ENCODE measurements at regions not wholly inside any gene's neighbourhood (a gene's known extent, or its start where the extent isn't known, plus 50 kb on each side); places are given as distances from the start of the nearest gene placed in this dataset.

GRCh38 chr2:166665991-166666940, 172.2 kb upstream of the SCN7A start:
- Histone ChIP-seq H3K27me3 (ENCODE audit: insufficient read depth, low read length) (no peaks in the 10 kb centered on the region), H3K9me2 (ENCODE audit: insufficient read depth) (no peaks in the 10 kb centered on the region), H3K27ac (ENCODE audit: low read depth, low read length) (no peak overlapping the region), H3K36me3 (ENCODE audit: control insufficient read depth in 1 of 2, insufficient read depth in 2 of 2, low read length in 2 of 2) (no peaks in the 10 kb centered on the region), H3K9me3 (ENCODE audit: control insufficient read depth in 1 of 2, insufficient read depth in 1 of 2, low read depth in 1 of 2, low read length in 2 of 2) (no peaks in the 10 kb centered on the region; a peak in 1 of 4 replicates), H3K79me2 (ENCODE audit: insufficient read depth, low read length) (no peaks in the 10 kb centered on the region), H3K9ac (ENCODE audit: low read length) (no peak overlapping the region), H2AFZ (ENCODE audit: low read depth, low read length, poor library complexity, severe bottlenecking) (no peak overlapping the region), H3K4me3 (replicated peaks in 1 of 2; ENCODE audit: low read depth in 1 of 2, low read length in 2 of 2) (no peak overlapping the region), H4K20me1 (ENCODE audit: insufficient read depth) (no peaks in the 10 kb centered on the region), H3K4me2 (ENCODE audit: low read length) (no peak overlapping the region), H3K4me1 (ENCODE audit: control insufficient read depth in 1 of 2, insufficient read depth in 2 of 2, low read length in 2 of 2) (no peaks in the 10 kb centered on the region)
- BruUV-seq (replicated peaks): no TSS peak
- ChIA-PET RAD21 (ENCODE audit: low non-redundant PET in 1 of 2, low total read pairs in 2 of 2, uncharacterized antibody in 2 of 2, unreplicated experiment in 2 of 2) (no interaction called here), POLR2A (no interaction called here), CTCF (no interaction called here)
- intact Hi-C loops (cut with micrococcal nuclease): no loop called here
- no peak for DNase-seq (ENCODE audit: low read depth, low spot score)
- ATAC-seq: no peak
- TF ChIP-seq SP1 (IDR thresholded peaks at IDR 0.05; ENCODE audit: low read depth) (no peak), EZH2phosphoT487 (IDR thresholded peaks at IDR 0.05; ENCODE audit: borderline replicate concordance) (no peak), ATF3 (IDR thresholded peaks at IDR 0.05) (no peak), YY1 (IDR thresholded peaks at IDR 0.05; ENCODE audit: extremely low read depth, insufficient replicate concordance, low read depth, low read length) (no peak), ZBTB33 (IDR thresholded peaks at IDR 0.05; ENCODE audit: extremely low read depth, insufficient replicate concordance, low read length) (no peak), MAX (IDR thresholded peaks at IDR 0.05) (no peak), CBX3 (IDR thresholded peaks at IDR 0.05; ENCODE audit: low read depth) (no peak), FOSL1 (IDR thresholded peaks at IDR 0.05; ENCODE audit: low read depth) (no peak), SRF (IDR thresholded peaks at IDR 0.05; ENCODE audit: low read depth) (no peak), CTCF (IDR thresholded peaks at IDR 0.05 in 2 of 3, conservative IDR thresholded peaks at IDR 0.05 in 1 of 3; ENCODE audit: borderline replicate concordance in 1 of 3, insufficient read depth in 1 of 3, low read depth in 2 of 3, low read length in 2 of 3) (no peak), JUND (IDR thresholded peaks at IDR 0.05) (no peak)
